CD4-positive, CD25-positive, alpha-beta regulatory T cell (primary cell): ENCODE measurements at regions not wholly inside any gene's neighbourhood (a gene's known extent, or its start where the extent isn't known, plus 50 kb on each side); places are given as distances from the start of the nearest gene placed in this dataset.

ENCODE experiments used
- ATAC-seq, 2 donors: fragments of 150-1000 bp; cut with Tn5 transposase; one replicate each; pipeline ENCODE4 v1.10.0; 2021; ENCODE audit warnings: low read depth in 2 of 2, moderate number of reproducible peaks in 2 of 2, moderate library complexity in 1 of 2
- DNase-seq, 3 donors: peaks; one replicate each; pipeline versions ENCODE4 v3.0.0 to v3.0.0-alpha.2; 2012 to 2022; ENCODE audit warnings: mixed read lengths in 1 of 3
- H3K27ac ChIP-seq: one replicate; pipeline ENCODE4 v1.7.0; 2013; ENCODE audit warnings: mild to moderate bottlenecking, low read length; ENCODE audit not compliant: insufficient read depth, poor library complexity, severe bottlenecking
- H3K27me3 ChIP-seq: one replicate; pipeline ENCODE4 v1.7.0; 2013; ENCODE audit warnings: low read length; ENCODE audit not compliant: control insufficient read depth, insufficient read depth
- H3K36me3 ChIP-seq: one replicate; pipeline ENCODE4 v1.7.0; 2013; ENCODE audit warnings: mild to moderate bottlenecking, low read length, moderate library complexity; ENCODE audit not compliant: control insufficient read depth, insufficient read depth
- H3K4me1 ChIP-seq: 2 replicates; pipeline ENCODE4 v1.7.0; 2013; ENCODE audit warnings: mild to moderate bottlenecking, low read length; ENCODE audit not compliant: insufficient read depth, control insufficient read depth, poor library complexity, severe bottlenecking
- H3K4me3 ChIP-seq: one replicate; pipeline ENCODE4 v1.7.0; 2013; ENCODE audit warnings: low read depth, mild to moderate bottlenecking, low read length, moderate library complexity
- H3K9me3 ChIP-seq, 2 experiments: 1 replicate in 1 of 2; 2 replicates in 1 of 2; pipeline ENCODE4 v1.7.0; 2013; ENCODE audit warnings: low read length in 2 of 2, mild to moderate bottlenecking in 1 of 2, moderate library complexity in 1 of 2; ENCODE audit not compliant: control insufficient read depth in 2 of 2
- H3K27ac Mint-ChIP-seq, 3 donors: one replicate each; pipeline ENCODE4 v1.8.0; 2020 to 2022; ENCODE audit warnings: mild to moderate bottlenecking in 3 of 3, mixed read lengths in 3 of 3, moderate library complexity in 2 of 3
- H3K27me3 Mint-ChIP-seq: one replicate; pipeline ENCODE4 v1.8.0; 2022; ENCODE audit warnings: mild to moderate bottlenecking, mixed read lengths
- H3K36me3 Mint-ChIP-seq: one replicate; pipeline ENCODE4 v1.8.0; 2020; ENCODE audit warnings: mixed read lengths
- H3K4me1 Mint-ChIP-seq, 4 donors: one replicate each; pipeline ENCODE4 v1.8.0; 2020 to 2022; ENCODE audit warnings: mixed read lengths in 4 of 4, mild to moderate bottlenecking in 1 of 4
- H3K4me3 Mint-ChIP-seq, 4 donors: one replicate each; pipeline ENCODE4 v1.8.0; 2020 to 2022; ENCODE audit warnings: mild to moderate bottlenecking in 4 of 4, mixed read lengths in 4 of 4, moderate library complexity in 3 of 4
- H3K9me3 Mint-ChIP-seq, 7 donors: one replicate each; pipeline ENCODE4 v1.8.0; 2020 to 2022; ENCODE audit warnings: mixed read lengths in 7 of 7, mild to moderate bottlenecking in 3 of 7, moderate library complexity in 2 of 7

DNA sequence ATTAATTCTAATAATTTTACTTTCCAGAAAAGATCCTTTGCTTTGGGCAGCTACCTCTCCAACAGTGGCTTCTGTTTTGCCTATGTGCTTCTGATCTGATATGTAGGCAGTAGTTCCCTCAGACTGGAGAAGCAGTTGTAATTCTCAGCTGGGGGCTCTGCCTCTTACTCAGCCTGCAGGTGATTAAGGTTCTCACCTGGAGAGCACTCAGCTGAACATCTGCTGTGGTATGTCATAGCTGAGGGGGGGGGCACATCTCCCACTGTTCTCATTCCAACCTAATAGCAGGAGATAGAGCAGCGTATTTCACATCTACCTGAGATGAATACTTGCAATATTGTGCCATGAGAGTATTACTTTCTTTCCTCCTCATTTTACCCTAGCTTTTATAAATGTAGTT is 511.9 kb upstream of the CDH8 start:
- Histone ChIP-seq H3K4me1 (no peaks in the 10 kb centered on the region), H3K9me3 (peaks cover 12 to 13% of the 10 kb centered on the region in 2 experiments), H3K36me3 (no peaks in the 10 kb centered on the region), H3K27me3 (no peaks in the 10 kb centered on the region), H3K4me3 (no peak overlapping the region), H3K27ac (no peak overlapping the region)
- H3K27me3 Mint-ChIP-seq = no peaks in the 10 kb centered on the region
- DNase-seq (no peak), ATAC-seq (no peak)
- no peaks in the 10 kb centered on the region for H3K36me3 Mint-ChIP-seq
- no peak overlapping the region for H3K4me3 Mint-ChIP-seq
- H3K9me3 Mint-ChIP-seq = peaks cover 0 to 30% (median 7%) of the 10 kb centered on the region in 7 donors
- no peak overlapping the region for H3K27ac Mint-ChIP-seq
- H3K4me1 Mint-ChIP-seq = no peaks in the 10 kb centered on the region

DNA sequence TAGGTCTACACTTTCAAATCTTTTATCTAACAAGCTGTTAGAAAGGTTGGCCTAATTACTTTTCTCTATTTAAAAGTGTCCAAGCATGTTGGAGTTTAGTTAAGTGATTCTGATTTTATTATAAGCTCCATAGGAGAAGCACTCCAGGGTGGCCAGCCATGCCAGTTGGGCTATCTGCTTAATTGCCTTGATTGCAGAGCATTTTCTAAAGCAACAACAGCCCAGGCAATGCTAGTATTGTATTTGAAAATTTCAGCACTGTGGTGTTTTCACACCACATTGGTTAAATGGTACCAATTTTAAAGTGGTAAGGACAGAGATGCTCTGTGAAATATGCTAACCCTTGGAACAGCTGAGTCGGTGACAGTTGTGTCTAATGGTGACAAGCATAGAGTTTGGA is 510.5 kb upstream of the CDH8 start:
- no peak overlapping the region for H3K4me3 Mint-ChIP-seq
- H3K9me3 ChIP-seq = peaks cover 13 to 17% of the 10 kb centered on the region in 2 experiments
- ATAC-seq = no peak
- H3K9me3 Mint-ChIP-seq = peaks cover 0 to 30% (median 6%) of the 10 kb centered on the region in 7 donors
- H3K27ac ChIP-seq = no peak overlapping the region
- no peak overlapping the region for H3K4me3 ChIP-seq
- no peak overlapping the region for H3K27ac Mint-ChIP-seq
- DNase-seq = no peak
- H3K4me1 Mint-ChIP-seq = no peaks in the 10 kb centered on the region
- no peaks in the 10 kb centered on the region for H3K4me1 ChIP-seq
- H3K27me3 ChIP-seq = no peaks in the 10 kb centered on the region
- no peaks in the 10 kb centered on the region for H3K36me3 Mint-ChIP-seq
- H3K36me3 ChIP-seq = no peaks in the 10 kb centered on the region
- no peaks in the 10 kb centered on the region for H3K27me3 Mint-ChIP-seq

DNA sequence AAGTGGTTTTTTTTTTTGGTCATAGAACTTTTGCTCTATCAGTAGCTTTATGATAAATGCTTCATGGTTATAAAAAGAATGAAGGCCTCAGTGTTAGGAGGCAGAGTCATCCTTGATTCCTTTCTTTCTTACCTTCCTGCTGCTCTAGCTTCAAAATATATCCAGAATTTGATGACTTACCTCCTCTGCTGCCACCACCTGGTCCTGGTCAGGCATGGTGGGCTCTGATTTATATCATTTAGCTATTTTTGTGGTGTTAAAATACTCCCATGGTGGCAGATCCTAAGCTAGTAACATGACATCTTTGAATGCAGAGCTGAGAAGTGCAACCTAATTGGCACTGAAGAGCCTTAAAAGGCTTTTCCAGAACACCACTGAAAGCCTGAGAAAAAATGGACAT is 508.8 kb upstream of the CDH8 start:
- Histone ChIP-seq H3K27me3 (no peaks in the 10 kb centered on the region), H3K4me3 (no peak overlapping the region), H3K4me1 (no peaks in the 10 kb centered on the region), H3K27ac (no peak overlapping the region), H3K36me3 (no peaks in the 10 kb centered on the region), H3K9me3 (peaks cover 13 to 29% of the 10 kb centered on the region in 2 experiments)
- Mint-ChIP-seq H3K4me3 (no peak overlapping the region), H3K27ac (no peak overlapping the region), H3K9me3 (peaks cover 0 to 30% (median 6%) of the 10 kb centered on the region in 7 donors), H3K36me3 (no peaks in the 10 kb centered on the region), H3K27me3 (no peaks in the 10 kb centered on the region), H3K4me1 (no peaks in the 10 kb centered on the region)
- DNase-seq (no peak), ATAC-seq (no peak)

DNA sequence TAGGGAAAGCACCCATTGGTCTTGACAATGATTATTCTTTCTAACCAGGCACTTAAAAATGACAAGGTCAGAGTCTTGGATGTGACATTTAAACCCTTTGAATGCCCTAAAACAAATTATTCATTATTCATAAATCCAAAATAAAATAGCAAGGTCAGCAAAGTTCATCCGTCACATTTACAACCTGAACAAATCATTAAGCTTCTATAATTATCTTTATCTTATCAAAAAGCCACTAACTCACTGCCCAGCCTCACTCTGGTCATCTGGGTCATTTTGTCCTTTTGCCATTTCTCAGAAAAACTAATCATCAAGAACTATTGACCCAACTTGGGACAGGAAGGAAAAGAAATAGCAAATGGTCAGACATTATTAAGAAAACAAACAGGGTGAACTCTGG is 507.3 kb upstream of the CDH8 start:
- Mint-ChIP-seq H3K36me3 (no peaks in the 10 kb centered on the region), H3K4me1 (no peaks in the 10 kb centered on the region), H3K27me3 (no peaks in the 10 kb centered on the region), H3K4me3 (no peak overlapping the region), H3K27ac (no peak overlapping the region), H3K9me3 (peaks cover 0 to 29% (median 7%) of the 10 kb centered on the region in 7 donors)
- Histone ChIP-seq H3K27ac (no peak overlapping the region), H3K4me3 (no peak overlapping the region), H3K36me3 (no peaks in the 10 kb centered on the region), H3K9me3 (peaks cover 2 to 29% of the 10 kb centered on the region in 2 experiments), H3K27me3 (no peaks in the 10 kb centered on the region), H3K4me1 (no peaks in the 10 kb centered on the region)
- no peak for ATAC-seq
- no peak for DNase-seq

DNA sequence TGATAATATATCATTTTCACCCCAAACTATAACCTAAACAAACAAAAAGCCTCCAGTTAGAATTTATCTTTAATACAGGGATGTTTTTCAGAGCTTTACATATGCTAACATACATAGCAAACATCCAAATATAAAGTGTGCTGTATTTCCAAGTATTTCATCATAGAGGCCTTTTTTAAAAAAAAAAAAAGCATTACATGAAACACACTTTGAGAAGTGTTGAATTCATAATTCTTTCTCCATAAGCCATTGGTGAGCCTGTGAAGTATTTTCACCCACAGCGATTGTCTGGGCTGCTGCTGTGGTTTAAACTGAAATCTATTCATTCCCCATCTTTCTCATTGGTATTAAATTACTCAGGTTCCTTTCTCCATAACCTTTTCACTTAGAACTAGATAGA is 503.4 kb upstream of the CDH8 start:
- H3K27ac Mint-ChIP-seq = no peak overlapping the region

DNA sequence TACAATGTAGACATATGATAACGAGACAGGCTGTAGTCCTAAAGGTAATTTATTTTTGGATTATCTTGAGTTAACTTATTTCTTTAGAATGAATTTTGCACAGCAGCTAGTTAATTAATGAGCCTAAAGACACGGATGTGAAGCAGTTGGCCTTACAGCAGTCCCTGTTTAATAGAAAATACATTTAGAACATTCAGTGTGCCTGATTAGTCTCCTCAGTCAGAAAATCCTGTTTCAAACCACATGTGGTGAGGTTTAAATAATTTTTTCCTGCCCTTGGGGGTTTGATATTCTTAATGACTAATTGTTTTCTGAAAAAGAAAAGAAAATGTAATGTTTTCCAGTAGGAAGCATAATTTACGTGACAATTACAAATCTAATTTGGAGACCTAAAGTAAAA is 494.2 kb upstream of the CDH8 start:
- no peaks in the 10 kb centered on the region for H3K36me3 Mint-ChIP-seq
- no peaks in the 10 kb centered on the region for H3K27me3 ChIP-seq
- H3K4me3 Mint-ChIP-seq = no peak overlapping the region

More for the DNA sequence above, 503.4 kb upstream of the CDH8 start:
- Histone ChIP-seq H3K36me3 (no peaks in the 10 kb centered on the region), H3K27ac (no peak overlapping the region), H3K27me3 (no peaks in the 10 kb centered on the region), H3K4me1 (no peaks in the 10 kb centered on the region), H3K4me3 (no peak overlapping the region), H3K9me3 (peaks cover 4 to 23% of the 10 kb centered on the region in 2 experiments)
- no peaks in the 10 kb centered on the region for H3K36me3 Mint-ChIP-seq
- H3K9me3 Mint-ChIP-seq = peaks cover 0 to 23% (median 7%) of the 10 kb centered on the region in 7 donors
- H3K4me3 Mint-ChIP-seq = no peak overlapping the region
- DNase-seq = no peak
- no peak for ATAC-seq
- H3K4me1 Mint-ChIP-seq = no peaks in the 10 kb centered on the region
- H3K27me3 Mint-ChIP-seq = no peaks in the 10 kb centered on the region

DNA sequence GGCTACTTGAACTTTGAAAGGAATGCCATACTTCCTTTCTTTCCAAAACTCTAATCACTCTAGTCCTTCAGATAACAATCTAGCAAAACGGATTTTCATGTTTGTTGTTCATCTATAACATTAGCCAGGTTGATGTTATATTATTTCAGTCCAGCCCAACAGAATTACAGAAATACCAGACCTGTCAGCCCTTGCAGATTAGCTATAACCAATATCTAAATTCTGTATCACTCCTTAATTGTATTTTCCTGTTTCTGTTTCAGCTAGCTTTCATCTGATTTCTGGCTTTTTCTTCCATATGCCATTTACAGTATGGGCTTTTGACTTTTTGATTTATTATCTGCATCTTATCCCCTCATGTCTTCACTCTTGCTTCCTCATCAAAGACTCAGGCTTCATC is 479.8 kb upstream of the CDH8 start:
- no peaks in the 10 kb centered on the region for H3K27me3 ChIP-seq
- H3K9me3 Mint-ChIP-seq = peaks cover 3 to 56% (median 11%) of the 10 kb centered on the region in 7 donors
- DNase-seq (no peak), ATAC-seq (no peak)
- no peaks in the 10 kb centered on the region for H3K36me3 Mint-ChIP-seq
- H3K4me3 Mint-ChIP-seq = no peak overlapping the region
- H3K4me1 ChIP-seq = no peaks in the 10 kb centered on the region
- no peaks in the 10 kb centered on the region for H3K27me3 Mint-ChIP-seq
- H3K36me3 ChIP-seq = no peaks in the 10 kb centered on the region
- no peaks in the 10 kb centered on the region for H3K4me1 Mint-ChIP-seq
- peaks cover 2 to 10% of the 10 kb centered on the region in 2 experiments for H3K9me3 ChIP-seq
- H3K27ac Mint-ChIP-seq = no peak overlapping the region
- H3K4me3 ChIP-seq = no peak overlapping the region
- H3K27ac ChIP-seq = no peak overlapping the region

More for the DNA sequence above, 494.2 kb upstream of the CDH8 start:
- Mint-ChIP-seq H3K27me3 (no peaks in the 10 kb centered on the region), H3K4me1 (no peaks in the 10 kb centered on the region), H3K9me3 (peaks cover 3 to 39% (median 11%) of the 10 kb centered on the region in 7 donors), H3K27ac (no peak overlapping the region)
- Histone ChIP-seq H3K9me3 (peaks cover 5 to 6% of the 10 kb centered on the region in 2 experiments), H3K4me3 (no peak overlapping the region), H3K4me1 (no peaks in the 10 kb centered on the region), H3K27ac (no peak overlapping the region), H3K36me3 (no peaks in the 10 kb centered on the region)
- ATAC-seq (no peak), DNase-seq (no peak)

DNA sequence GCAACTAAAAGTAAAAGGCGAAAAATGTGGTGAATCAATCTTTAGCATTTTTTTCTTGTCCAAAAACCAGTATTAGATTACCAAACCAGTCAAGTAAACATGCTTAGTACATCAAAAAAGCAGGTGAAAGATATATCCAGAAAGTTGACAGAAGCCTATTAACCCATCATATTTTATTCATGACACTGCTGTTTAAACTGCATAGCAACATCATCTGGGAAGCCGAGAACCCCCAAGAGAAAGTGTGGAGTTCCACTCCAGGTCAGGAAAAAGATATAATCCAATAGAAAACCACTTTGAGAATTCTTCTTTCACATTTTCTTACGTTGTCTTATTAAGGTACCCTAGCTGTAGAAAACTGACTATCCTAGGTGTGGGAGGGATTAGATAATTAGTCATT is 466.8 kb upstream of the CDH8 start:
- peaks cover 0 to 27% (median 9%) of the 10 kb centered on the region in 7 donors for H3K9me3 Mint-ChIP-seq
- DNase-seq = no peak
- H3K27ac Mint-ChIP-seq = no peak overlapping the region
- Histone ChIP-seq H3K36me3 (no peaks in the 10 kb centered on the region), H3K4me3 (no peak overlapping the region), H3K9me3 (peaks cover 4 to 15% of the 10 kb centered on the region in 2 experiments), H3K27ac (no peak overlapping the region), H3K27me3 (no peaks in the 10 kb centered on the region), H3K4me1 (no peaks in the 10 kb centered on the region)
- no peaks in the 10 kb centered on the region for H3K4me1 Mint-ChIP-seq
- H3K4me3 Mint-ChIP-seq = no peak overlapping the region
- ATAC-seq = no peak
- H3K27me3 Mint-ChIP-seq = no peaks in the 10 kb centered on the region
- no peaks in the 10 kb centered on the region for H3K36me3 Mint-ChIP-seq
